HG03045 (cell line): ENCODE measurements at regions not wholly inside any gene's neighbourhood (a gene's known extent, or its start where the extent isn't known, plus 50 kb on each side); places are given as distances from the start of the nearest gene placed in this dataset.

Experiments
- ATAC-seq: cut with Tn5 transposase; IDR thresholded peaks from one replicate; pipeline ENCODE4 v1.9.1; 2021; ENCODE audit warnings: mild to moderate bottlenecking, moderate library complexity; ENCODE audit not compliant: unreplicated experiment

GRCh38 chr14:22422238-22422637, 166.8 kb downstream of the DAD1 start:
- ATAC-seq = no peak

GRCh38 chr14:22420598-22421186, 168.3 kb downstream of the DAD1 start:
- ATAC-seq = no peak

DNA sequence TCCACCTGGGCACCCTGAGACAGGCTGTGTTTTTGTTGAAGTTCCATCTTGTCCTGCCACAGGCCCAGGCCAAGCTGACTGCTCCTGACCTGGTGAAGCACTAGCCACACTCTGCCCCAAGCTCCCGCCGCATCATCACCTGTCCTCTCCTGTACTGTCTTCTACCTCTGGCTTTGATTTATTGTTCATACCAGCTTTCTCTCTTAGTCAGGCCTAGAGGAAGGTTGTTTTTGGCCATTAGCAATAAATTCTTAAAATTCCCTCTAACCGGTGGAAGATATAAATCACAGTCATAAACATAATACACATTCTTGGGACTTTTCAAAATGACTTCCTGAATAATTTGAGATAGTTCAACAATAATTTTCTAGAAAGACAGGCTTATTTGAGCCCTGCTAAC, 169.4 kb downstream of the DAD1 start:
- ATAC-seq = no peak

- no peak for ATAC-seq
Observed at GRCh38 chr14:22418631-22419030, 170.4 kb downstream of the DAD1 start.

GRCh38 chr14:22417914-22418313, 171.1 kb downstream of the DAD1 start:
- no peak for ATAC-seq

GRCh38 chr14:22416193-22416592, 172.8 kb downstream of the DAD1 start:
- no peak for ATAC-seq

DNA sequence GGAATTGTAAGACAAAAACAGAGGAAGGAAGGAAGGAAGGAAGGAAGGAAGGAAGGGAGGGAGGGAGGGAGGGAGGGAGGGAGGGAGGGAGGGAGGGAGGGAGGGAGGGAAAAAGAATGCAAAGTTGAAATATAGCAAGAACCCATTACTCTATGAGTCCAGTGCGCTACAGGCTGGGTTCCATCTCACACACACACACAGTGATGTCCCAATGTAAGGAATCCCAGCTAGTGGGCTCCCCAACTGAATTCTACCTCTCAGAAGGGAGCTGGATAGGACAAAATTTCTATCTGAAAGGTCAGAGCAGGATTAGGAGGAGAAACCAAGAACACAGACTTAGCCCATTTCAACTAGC, 173.4 kb downstream of the DAD1 start:
- ATAC-seq = no peak

GRCh38 chr14:22414876-22415604, 174.0 kb downstream of the DAD1 start:
- ATAC-seq = no peak

- ATAC-seq = no peak
Observed at GRCh38 chr14:22412926-22413411, 176.1 kb downstream of the DAD1 start.

- ATAC-seq = no peak
Observed at GRCh38 chr14:22411398-22412055, 177.5 kb downstream of the DAD1 start.

- no peak for ATAC-seq
Observed at GRCh38 chr14:22410497-22410896, 178.5 kb downstream of the DAD1 start.

DNA sequence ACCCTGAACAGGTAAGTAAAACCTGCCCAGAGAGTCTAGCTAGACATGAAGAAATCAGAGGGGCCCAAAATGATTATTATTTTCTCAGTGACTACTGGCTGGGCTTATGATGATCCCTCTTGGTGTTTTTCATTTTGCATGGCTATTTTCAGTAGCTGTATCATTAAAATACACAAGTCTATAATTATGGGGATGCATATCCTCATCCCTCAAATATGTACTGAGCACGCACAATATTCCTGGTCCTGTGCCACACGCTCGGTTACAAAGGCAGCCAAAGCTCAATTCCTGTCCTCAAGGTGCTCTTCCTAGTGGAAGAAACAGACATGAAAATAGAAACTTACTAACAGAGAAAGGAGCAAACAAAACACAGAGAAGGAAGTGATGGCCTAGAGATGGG, 180.0 kb downstream of the DAD1 start:
- ATAC-seq = no peak

GRCh38 chr14:22408547-22408946, 180.5 kb downstream of the DAD1 start:
- no peak for ATAC-seq

DNA sequence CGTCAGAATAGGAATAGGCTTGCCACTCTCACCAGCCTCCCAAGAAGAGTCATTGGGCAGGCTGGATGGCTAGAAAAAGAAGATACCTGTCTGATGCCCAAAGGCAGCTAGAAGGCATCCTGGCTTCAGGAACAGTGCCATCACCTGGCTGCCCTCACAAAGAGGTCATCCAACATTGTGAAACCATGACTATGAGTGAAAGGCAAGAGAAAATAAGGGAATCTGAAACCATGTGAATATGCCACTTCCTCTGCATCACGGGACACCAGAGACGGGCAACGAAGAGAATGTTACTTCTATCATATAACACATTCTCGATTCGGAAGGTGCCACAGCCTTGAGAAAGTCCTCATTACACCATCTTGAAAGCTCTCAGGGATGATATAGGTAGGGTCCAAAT, 182.0 kb downstream of the DAD1 start:
- ATAC-seq = no peak

DNA sequence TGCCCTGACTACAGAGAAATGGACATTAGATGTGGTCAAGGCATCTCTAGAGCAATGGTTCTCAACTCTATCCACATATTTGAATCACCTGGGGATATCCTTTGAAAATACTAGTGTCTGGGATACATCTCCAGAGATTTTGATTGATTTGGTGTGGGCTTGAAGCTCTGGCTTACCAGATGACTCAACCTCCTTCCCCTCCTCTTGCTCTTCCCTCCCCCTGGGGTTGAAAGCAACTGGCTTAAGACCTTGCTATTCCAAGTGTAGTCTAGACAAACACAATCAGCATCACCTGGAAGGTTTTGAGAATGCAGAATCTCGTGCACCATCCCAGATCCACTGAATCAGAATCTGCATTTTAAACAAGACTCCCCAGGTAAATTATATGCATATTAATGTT, 183.8 kb downstream of the DAD1 start:
- ATAC-seq = no peak

- ATAC-seq = no peak
Observed at GRCh38 chr14:22403296-22403695, 185.7 kb downstream of the DAD1 start.

DNA sequence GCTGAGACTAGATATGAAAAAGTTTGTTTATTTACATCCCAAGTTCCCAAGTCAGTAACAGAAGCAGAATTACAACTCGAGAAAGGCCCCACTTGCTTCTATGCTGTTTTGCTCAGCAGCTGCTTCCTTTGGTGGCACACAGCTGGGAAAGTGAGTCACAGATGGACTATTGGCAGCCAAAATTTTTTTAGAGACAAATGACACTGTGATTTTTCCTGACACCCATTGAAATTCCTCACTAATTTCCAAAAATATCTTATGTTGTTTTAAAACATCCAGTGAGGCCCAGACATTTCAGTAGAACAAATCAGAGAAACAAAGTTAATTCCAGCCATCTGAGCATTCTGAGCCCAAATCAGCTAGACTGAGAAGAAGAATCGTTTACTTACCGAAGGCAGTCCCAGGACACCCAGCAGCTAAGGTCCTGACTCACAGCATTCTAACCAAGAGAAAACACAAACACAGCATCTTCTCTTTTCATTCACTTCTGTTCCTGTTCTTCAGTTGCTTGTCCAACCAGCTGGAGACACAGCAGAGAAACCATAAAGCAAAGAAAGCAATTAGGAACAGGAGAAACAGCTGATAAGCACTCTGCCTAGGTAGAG, 188.3 kb downstream of the DAD1 start:
- ATAC-seq = no peak

- no peak for ATAC-seq
Observed at GRCh38 chr14:22399776-22400175, 189.2 kb downstream of the DAD1 start.

- no peak for ATAC-seq
Observed at GRCh38 chr14:22397221-22397737, 191.7 kb downstream of the DAD1 start.

DNA sequence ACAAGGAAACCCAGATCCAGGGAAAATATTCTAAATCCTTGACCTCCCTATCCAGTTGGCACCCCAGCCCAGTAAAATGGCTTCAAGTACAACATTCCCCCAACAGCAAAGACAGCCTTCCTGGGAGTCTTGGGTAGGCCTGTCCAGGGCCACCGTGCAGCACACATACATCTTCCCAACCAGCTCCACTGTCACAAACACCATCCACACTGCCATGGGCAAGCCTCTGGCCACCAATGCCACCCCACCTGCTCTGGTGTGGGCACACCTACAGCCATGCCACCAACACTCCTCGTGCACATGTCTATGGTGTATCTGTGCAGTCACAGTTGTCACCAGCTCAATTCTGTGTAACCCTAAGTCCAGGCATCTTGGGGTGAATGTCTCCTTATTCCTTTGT, 193.2 kb downstream of the DAD1 start:
- ATAC-seq = no peak

DNA sequence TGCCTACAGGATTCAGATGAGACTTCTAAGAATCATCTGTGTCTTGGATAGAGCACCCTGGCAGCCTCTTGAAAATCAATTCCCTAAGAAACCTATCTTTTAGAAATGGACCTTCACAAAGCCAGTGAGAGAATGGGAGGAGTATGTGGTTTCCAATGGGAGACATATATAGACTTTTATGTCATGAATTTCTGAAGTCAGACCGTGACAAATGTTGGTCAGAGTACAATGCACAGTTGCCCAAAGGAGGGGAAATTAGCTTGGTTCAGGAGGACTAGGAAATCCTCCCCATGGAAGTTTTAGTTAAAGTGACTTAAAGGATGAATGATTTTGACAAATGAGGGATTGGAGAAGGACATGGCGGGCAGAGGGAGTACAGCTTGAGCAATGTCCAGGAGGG, 194.4 kb downstream of the DAD1 start:
- ATAC-seq = no peak

GRCh38 chr14:22393796-22394195, 195.2 kb downstream of the DAD1 start:
- ATAC-seq = no peak
